Stimulated activated CD4-positive, alpha-beta T cell treated with anti-CD3 and anti-CD28 coated beads, Interleukin-12 subunit alpha, Interleukin-12 subunit beta, amount 100 ng/mL, for 24 hours (primary cell): ENCODE measurements at regions not wholly inside any gene's neighbourhood (a gene's known extent, or its start where the extent isn't known, plus 50 kb on each side); places are given as distances from the start of the nearest gene placed in this dataset.

ENCODE experiments used
- DNase-seq, 2 experiments: peaks; one replicate each; pipeline ENCODE4 v3.0.0-alpha.2; 2020; ENCODE audit warnings: low read depth in 2 of 2

DNA sequence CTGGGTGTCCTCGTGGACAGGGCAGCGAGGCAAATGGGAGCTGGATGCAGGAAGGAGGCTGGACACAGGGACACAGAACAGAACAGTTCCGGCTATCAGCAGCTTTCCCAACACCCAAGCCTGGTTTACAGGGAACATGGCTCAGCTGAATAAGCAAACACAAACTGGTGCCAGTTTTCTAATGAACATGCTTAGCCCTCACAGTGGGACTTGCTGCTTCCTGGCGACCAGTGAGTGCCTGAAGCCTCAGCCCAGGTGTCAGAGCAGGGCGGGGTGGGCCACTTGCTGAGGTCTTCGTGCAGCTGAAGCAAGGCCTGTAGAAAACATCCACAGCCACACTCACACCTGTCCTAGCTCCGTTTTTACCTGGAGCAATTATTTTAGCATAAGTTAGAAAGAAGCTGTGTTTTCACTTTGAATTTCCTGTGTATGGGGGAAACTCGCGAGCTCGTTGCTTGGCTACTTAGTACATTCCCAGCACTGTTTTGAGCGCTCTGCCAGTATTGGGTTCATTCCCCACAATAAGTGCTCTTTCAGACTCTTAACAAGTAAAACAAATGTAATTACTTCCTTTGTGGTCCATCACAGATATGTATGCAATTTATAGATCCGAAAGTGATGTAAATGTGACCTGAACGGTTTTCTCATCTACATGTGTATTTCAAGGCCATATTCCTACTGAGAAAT, 261.2 kb upstream of the SHH start:
- no peak for DNase-seq

DNA sequence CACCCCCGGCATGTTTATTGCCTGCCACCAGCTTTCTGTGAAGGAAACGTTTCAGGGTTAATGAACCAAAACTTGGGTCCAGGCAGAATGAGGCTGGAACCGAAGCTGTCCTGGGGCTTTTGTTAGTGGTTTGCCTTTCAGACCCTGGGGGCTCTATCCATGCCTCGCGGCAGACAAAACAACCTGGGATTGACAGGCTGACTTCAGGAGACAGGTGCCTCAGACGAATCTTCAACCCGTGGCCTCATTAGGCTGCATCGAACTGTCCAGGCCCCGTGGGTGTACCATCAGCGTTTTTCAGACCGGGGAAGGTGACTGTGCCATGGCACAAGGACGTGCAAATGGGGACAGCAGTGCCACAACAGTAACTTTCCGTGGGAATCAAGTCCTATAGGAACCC, 259.3 kb upstream of the SHH start:
- DNase-seq = no peak

DNA sequence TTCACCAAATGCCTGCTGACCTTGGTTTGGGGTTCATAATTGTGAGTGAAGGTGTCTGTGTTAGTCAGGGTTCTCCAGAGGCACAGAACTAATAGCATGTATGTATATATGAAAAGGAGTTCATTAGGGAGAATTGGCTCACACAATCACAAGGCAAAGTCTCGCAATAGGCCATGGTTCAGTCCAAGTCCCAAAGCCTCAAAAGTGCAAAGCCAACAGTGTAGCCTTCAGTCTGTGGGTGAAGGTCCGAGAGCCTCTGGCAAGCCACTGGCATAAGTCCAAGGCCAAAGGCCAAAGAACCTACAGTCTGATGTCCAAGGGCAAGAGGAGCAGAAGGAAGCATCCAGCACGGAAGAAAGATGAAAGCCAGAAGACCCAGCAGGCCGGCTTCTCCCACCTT, 257.6 kb upstream of the SHH start:
- DNase-seq = no peak

DNA sequence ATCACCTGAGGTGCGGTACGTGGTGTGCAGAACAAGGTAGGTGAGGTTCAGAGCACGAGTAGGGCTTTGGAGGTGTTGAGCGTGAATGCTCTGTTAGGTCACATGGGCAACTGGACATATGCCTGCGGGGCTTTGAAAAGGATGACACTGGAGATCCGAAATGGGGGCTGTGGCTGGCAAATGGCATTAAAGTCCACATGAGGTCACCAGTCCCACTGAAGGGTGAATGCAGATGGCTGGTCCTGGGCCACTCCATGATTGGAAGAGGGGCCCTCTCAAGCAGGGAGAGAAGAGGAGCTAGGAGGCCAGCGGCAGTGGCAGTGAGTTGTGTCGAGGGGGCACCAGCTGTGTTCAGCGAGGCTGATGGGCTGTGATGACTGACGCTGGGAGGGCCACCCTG, 254.9 kb upstream of the SHH start:
- no peak for DNase-seq

DNA sequence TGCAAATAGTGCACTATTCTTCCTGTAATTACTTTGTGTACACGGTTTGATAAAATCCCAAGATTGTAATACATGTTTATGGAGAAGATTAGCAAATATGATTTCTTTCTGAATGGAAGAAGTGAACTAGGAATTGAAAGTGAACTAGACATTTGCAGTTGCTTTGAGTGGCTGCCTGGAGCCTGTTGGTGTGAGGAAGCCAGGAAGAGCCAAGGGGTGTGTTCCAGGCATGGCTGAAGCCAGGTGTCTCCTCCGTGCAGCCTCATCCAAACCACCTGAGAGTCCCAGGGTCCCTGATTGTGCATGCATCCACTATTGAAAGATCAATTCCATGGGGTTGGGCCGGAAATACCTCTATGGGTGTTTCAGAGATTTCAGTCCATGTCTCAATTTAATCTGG, 253.1 kb upstream of the SHH start:
- DNase-seq = no peak

DNA sequence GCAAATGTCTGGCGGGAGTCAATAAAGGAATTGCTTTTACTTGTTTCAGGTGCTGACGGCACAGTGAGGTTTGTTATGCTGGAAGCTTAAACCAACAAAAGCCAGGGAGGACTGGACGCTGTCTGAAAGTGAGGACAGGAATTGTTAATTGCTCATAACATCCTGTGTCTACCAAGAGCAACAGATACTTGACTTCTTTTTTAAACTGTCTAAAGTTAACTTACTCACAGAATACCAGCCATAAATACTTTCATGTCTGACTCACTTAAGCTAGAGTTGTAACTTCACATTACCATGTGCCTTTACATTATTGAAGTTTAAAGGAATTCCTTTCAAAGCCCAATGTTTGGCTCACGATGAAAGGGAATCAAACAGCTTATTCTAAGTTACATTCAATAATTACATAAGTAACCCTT, 252.7 kb upstream of the SHH start:
- DNase-seq = no peak

DNA sequence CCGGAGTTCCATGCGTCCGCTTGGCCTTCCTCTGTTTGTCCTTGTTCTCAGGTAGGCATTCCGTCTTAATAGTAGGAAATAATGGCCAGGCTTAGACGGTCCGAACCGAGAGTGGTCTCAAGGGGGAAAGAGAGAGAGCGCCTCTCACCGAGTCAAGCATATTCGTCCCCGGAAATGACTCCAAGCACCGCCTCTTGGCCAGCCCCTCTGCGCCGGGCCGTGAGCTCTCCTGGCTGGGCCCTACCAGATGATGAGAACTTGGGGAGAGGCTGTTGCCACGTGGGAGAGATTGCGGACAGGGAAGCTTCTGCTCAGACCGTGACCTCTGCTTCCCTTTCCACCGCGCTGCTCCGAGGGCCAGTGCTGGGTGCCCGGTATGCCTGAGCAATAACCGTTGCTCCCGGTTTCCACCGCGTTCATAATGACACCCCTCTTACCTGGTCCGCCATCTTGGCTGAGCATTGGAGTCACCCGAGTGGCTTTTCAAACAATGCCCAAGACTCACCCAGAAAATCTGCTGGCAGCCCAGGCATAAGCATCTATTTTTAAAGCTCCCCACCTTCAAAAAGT, 251.1 kb upstream of the SHH start:
- no peak for DNase-seq

DNA sequence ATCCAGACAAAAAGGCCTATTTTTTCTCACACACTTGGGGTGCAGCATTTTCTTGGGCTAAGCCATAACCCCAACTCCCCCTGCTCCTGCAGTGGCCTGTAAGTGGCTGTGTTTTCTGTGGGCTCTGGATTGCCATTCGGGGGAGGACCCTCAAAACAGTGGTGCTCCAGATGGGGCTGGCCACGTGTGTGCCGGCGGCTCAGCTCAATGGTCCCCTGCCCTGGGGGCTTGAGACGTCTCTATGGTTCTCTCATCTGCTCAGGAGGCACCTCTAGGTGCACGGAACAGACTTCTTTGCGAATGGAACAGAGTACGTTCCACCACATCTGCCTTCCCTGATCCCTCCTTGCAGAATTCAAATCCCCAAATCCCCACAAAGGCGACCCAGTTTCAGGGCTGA, 250.0 kb upstream of the SHH start:
- no peak for DNase-seq

DNA sequence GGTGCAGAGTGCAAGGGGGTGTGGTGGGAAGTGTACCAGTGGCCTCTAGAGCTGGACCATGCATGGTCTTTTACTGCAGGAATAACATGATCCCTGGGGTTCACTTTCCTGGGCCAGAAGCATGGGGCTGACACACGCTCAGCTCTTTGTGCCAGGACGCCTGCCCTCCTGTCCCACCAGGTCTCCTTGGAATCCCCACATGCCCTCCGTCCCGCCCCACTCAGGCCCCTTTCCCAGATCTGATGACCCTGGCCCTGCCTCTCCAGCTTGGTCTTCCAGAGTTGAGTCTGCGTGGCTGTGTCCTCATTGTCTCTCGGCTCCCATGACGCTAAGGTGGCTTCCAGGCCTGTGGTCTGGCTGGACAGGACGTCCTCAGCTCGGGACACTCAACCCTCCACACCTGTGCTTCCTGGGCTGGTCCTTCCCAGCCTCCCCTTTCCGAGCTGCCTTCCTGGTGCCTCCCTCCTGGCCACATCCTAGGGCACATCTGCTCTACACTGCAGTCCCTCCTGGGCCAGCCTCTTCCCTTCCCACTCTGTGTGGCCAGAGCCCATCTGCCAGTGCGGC, 249.5 kb upstream of the SHH start:
- no peak for DNase-seq

DNA sequence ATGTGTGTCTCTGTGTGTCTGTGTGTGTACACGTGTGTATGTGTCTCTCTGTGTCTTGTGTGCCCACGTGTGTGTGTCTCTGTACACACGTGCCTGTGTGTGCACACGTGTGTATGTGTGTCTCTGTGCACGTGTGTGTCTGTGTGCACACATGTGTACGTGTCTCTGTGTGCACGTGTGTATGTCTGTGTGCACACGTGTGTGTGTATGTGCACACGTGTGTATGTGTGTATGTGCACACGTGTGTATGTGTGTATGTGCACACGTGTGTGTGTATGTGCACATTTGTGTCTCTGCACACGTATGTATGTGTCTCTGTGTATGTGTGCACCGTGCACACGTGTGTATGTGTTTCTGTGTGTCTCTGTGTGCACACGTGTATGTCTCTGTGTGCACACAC, 248.7 kb upstream of the SHH start:
- no peak for DNase-seq

DNA sequence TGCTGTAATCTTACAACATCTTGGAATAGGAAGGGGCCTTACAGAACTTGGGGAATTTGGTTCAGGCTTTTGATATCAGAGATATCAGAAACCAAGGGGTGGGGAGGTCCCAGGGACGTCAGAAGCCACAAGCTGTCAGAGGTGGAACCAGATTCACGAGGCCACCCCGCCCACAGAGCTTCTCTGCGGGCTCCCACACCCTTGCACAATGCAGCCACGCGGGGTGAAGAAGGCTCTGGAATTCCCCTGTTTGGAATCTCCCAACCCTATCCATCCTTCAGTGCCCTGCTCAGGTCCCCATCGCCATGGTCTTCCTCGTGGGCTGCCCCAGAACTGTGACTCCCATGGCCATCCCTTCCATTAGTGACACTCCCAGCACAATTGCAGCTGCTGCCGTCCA, 247.1 kb upstream of the SHH start:
- DNase-seq = no peak

DNA sequence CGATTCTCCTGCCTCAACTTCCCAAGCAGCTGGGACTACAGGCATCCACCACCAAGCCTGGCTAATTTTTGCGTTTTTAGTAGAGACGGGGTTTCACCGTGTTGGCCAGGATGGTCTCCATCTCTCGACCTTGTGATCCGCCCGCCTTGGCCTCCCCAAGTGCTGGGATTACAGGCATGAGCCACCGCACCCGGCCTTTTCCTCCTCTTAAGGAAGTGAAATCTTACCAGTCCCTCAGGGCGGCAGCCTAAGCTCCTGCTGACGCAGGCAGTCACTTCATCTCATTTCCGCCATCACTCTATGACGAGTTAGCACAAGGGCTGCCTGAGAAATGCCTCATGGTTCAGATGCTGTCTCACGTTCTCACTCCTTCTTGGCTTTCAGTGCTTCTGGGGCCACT, 246.0 kb upstream of the SHH start:
- DNase-seq = no peak

DNA sequence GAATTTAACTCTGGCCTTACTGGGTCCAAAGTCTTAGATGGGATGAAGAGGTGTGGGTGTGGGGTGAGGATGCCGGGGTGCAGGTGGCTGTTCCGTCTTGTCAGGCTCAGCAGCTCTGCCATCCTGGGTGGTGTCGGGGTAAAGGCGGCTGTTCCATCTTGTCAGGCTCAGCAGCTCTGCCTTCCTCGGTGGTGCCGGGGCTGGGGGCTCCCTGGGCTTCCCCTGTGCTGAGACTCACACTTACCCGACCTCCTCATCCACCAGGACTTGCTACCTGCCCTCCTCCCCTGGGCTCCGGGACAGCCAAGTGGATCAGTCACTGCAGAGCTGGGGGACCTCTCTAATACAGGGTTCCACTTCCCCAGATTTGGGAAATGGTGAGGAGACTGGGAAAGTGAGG, 244.3 kb upstream of the SHH start:
- DNase-seq = no peak

DNA sequence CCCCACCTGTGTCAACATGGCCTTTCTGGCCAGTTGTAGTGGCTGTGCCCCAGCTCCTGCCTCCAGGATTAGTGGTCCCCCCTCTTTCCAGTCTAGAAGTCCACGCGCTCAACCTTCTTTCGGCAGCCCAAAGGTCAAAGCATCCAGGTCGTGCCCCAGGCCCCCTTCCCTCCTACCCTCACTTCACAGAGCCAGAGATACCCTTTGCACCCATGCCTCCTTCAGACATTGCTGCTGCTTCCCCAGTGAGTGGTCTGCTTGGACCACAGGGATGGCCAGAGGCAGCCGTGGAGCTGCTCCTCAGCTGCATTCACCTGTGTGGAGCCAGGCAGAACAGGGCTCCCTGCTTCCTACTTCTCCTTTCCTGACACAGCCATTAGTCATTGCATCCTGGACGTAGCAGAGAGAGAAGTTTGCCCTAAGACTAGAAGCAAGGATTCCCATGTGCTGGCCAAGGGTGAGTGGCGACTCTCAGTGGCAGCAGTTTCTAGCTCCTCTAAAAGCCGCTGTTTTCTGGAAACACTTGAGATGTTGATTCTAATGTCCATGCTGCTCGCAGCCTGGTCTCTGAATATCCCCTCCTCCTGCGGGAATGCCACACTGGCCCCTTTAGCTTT, 243.1 kb upstream of the SHH start:
- no peak for DNase-seq

DNA sequence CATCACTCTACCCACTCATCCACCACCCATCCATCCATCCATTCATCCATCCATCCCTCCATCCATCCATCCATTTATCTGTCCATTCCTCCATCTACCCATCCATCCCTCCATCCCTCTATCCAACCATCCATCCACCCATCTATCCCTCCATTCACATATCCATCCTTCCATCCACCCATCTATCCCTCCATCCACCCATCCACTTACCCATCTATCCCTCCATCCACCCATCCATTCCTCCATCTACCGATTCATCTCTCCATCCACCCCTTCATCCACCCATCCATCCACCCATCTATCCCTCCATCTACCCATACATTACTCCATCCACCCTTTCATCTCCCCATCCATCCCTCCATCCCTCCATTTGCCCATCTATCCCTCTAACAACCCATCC, 239.6 kb upstream of the SHH start:
- no peak for DNase-seq

DNA sequence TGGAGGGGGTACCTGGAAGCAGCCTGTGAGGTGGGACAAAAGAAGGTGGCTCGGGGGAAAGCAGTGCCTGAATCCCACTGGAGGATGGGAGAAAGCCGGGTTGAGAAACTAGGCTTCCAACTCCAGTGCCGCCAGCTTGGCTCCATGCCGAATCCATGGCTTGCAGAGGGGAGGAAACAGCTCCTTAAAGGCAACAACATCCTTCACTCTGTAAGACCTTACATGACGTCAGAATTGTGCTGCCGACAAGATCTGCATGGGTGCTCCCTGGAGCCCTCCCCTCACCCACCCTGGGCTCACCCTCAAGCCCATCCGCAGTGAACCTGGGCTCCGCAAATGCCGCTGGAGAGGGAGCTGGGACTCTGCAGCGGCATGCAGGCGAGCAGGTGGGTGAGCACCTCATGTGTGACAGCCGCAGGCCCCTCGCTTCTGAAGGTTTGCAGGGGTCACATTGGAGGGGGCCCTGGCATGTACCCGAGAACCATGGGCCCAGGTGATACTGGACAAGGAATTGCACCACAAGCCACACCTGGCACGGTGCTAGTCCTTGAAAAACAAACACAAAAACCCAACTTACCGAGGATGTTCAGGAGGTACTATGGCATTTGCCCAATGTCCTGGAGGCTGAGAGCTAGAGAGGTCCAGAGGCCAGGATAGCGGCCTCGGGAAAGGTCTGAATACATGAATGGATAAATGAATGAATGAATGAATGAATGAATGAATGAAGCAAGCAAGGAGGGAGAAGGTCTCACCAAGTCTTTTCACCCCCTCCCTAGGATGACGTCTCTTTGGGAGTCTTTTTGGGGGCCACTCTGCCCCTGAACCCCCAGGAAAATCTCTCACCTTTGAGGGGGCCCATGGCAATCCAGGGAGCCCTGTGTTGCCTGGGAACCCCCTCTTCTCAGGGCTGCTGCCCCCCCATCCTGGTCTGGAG, 238.6 kb upstream of the SHH start:
- DNase-seq = no peak

DNA sequence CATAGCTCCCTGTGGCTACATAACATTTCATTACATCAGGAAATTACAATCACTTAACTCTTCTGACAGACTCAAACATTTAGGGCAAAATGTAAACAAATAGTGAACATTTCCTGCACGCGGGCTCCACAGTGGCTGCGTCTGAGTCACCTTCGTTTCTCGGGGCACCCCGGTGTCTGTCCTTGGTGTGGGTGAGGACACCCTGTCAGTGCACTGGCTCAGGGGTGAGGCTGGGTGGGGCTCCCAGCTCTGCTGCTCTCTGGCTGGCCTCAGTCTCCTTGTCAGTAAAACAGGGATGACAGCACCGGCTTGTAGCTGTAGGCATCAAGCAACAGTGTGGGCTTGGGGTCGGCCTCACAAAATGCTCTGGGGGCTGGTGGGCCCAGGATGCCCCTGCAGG, 237.1 kb upstream of the SHH start:
- DNase-seq = no peak

DNA sequence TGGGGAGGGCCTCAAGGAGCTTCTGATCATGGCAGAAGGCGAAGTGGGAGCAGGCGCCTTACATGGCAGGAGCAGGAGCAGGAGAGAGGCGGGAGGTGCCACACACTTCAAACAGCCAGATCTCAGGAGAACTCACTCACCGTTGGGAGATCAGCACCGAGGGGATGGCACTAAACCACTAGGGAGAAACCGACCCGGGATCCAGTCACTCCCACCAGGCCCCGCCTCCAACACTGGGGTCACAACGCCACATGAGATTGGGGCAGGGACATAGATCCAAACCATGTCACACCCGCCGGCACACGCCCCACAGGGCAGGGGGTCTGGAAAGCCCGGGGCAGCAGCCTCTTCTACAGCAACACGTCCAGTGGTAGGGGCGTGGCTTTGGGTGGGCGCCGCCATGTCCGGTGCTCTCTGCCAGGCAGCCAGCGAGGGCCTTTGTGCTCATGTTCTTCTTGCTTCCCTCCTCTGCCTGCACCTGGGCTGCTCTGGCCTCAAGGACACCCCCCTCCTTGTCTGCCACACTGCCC, 233.8 kb upstream of the SHH start:
- DNase-seq = no peak

DNA sequence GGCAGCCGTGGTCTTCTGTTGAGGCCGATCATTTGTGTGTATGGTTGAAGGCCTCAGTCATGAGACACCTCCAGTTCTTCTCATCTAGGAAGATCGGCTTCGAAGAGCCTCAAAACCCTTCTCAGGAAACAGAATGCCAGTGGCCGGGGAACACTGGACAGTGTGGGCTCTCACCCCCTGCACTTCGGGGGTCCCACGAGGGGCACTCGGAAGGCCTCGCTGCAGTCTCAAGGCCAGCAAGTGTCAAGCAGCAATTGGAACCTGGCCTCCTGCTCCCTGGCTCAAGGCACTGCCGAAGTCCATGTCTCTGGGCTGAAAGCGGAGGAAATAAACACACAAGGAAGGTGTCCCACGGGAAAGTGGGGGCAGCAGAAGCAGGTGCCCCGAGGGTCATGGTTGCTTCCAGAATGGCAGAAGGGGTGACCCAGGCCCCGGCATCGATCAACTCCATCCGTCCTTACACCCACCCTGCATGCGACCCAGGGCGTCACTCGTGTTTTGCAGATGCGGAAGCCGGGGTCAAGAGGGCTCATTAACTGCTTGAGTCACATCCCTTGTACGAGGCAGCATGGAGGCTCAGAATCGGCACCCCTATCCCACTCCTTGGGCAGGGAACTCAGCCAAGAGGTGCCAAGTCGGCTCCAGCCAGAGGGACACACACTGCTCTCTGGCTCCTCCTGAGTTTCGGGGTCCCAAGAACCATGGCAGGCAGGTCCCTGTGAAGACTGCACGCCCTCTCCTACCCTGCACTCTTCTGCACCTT, 231.3 kb upstream of the SHH start:
- DNase-seq = no peak

DNA sequence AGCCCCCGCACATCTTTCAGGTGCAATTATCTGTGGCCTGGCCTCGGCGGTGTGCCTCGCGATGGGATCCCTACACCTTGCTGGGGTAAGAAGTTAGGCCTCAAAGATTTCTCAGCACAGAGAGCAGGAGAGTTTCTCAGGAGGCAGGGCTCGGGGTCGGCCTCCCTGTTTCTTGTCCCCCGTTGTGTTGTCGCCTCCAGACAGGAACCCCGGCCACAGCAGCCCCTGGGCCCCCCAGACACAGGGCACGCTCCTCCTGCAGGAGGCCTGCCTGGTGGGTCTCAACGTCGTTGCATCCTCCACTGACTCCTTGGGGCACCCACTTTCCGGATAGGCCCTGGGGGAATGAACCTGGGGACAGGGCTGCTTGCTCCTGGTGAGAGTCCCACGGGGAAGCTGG, 229.1 kb upstream of the SHH start:
- DNase-seq = no peak

DNA sequence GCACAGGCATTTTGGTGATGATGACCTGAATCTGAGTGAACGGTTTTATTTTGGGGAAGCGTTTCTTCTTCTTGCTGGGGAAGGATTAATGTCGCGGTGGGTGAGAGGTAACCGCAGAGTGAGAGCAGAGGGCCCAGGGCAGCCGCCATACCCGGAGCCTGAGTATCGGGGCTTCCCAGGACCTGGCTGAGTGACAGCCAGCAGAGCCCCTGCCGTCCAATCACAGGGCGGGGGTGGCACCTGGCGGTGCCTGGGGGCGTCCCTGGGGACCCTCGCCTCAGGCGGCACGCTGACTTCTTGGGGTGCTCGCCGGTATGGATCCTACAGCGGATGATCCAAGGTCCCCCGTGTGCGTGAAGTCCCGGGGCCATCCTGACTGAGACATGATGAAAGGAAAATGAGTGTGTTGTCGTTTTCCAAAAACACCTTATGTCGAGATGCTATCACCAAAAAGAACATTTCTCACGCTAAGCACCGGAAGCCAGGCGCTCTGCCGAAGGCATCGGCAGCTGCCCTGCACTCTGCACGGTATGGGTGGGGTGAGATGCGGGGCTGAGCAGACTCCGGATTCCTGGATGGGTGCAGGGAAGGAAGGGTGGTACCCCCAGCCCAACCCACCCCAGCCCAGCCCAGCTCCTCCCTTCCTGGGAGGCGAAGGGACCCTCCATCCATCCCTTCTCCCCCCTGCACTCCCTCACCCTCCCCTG, 227.9 kb upstream of the SHH start:
- no peak for DNase-seq
